Endothelial cell (in vitro differentiated cells): ENCODE measurements at regions not wholly inside any gene's neighbourhood (a gene's known extent, or its start where the extent isn't known, plus 50 kb on each side); places are given as distances from the start of the nearest gene placed in this dataset.

Experiments
- DNase-seq: peaks from one replicate; pipeline ENCODE4 v3.0.0; 2021; ENCODE audit warnings: low spot score
- H3K27ac Mint-ChIP-seq: one replicate; pipeline ENCODE4 v1.8.0; 2021; ENCODE audit warnings: mixed read lengths, inconsistent platforms; ENCODE audit not compliant: unreplicated experiment
- H3K27me3 Mint-ChIP-seq: one replicate; pipeline ENCODE4 v1.8.0; 2021; ENCODE audit warnings: mild to moderate bottlenecking, moderate library complexity, mixed read lengths, inconsistent platforms; ENCODE audit not compliant: unreplicated experiment
- H3K36me3 Mint-ChIP-seq: one replicate; pipeline ENCODE4 v1.8.0; 2021; ENCODE audit warnings: mild to moderate bottlenecking, low read depth, mixed read lengths, inconsistent platforms; ENCODE audit not compliant: unreplicated experiment
- H3K4me1 Mint-ChIP-seq: one replicate; pipeline ENCODE4 v1.8.0; 2021; ENCODE audit warnings: mild to moderate bottlenecking, mixed read lengths, inconsistent platforms; ENCODE audit not compliant: unreplicated experiment
- H3K4me3 Mint-ChIP-seq: one replicate; pipeline ENCODE4 v1.8.0; 2021; ENCODE audit warnings: mild to moderate bottlenecking, mixed read lengths, inconsistent platforms; ENCODE audit not compliant: unreplicated experiment
- H3K9me3 Mint-ChIP-seq: one replicate; pipeline ENCODE4 v1.8.0; 2021; ENCODE audit warnings: mixed read lengths, inconsistent platforms; ENCODE audit not compliant: unreplicated experiment
- CTCF ChIP-seq: fragments of 200-600 bp; sonication (generic); IDR thresholded peaks from one replicate; pipeline ENCODE4 v1.5.0; 2021; ENCODE audit warnings: antibody characterized with exemption; ENCODE audit not compliant: unreplicated experiment

- Mint-ChIP-seq H3K36me3 (peaks cover 4% of the 10 kb centered on the region), H3K9me3 (no peaks in the 10 kb centered on the region), H3K4me1 (peaks cover 15% of the 10 kb centered on the region), H3K27ac (peak overlapping the region; percentile 9), H3K27me3 (peaks cover 8% of the 10 kb centered on the region), H3K4me3 (no peak overlapping the region)
- TF ChIP-seq CTCF = no peak
- no peak for DNase-seq
Observed at GRCh38 chr17:36726199-36726598, 124.8 kb downstream of the MRM1 start.

- no peak for TF ChIP-seq CTCF
- Mint-ChIP-seq H3K27ac (no peak overlapping the region), H3K4me1 (peaks cover 12% of the 10 kb centered on the region), H3K9me3 (no peaks in the 10 kb centered on the region), H3K4me3 (no peak overlapping the region), H3K27me3 (peaks cover 6% of the 10 kb centered on the region), H3K36me3 (peaks cover 4% of the 10 kb centered on the region)
- no peak for DNase-seq
Observed at GRCh38 chr17:36727052-36727451, 125.7 kb downstream of the MRM1 start.

- Mint-ChIP-seq H3K4me3 (no peak overlapping the region), H3K9me3 (no peaks in the 10 kb centered on the region)
Observed at GRCh38 chr17:36727577-36727976, 126.2 kb downstream of the MRM1 start.

GRCh38 chr17:36728030-36728991 lies 126.9 kb downstream of the MRM1 start:
- no peak overlapping the region for H3K27ac Mint-ChIP-seq
- peaks cover 20% of the 10 kb centered on the region for H3K4me1 Mint-ChIP-seq
- H3K27me3 Mint-ChIP-seq = peaks cover 6% of the 10 kb centered on the region

More at GRCh38 chr17:36727577-36727976, 126.2 kb downstream of the MRM1 start:
- peaks cover 17% of the 10 kb centered on the region for H3K4me1 Mint-ChIP-seq
- no peak for DNase-seq
- TF ChIP-seq CTCF = no peak
- no peak overlapping the region for H3K27ac Mint-ChIP-seq
- H3K27me3 Mint-ChIP-seq = peaks cover 6% of the 10 kb centered on the region
- H3K36me3 Mint-ChIP-seq = peaks cover 4% of the 10 kb centered on the region

More at GRCh38 chr17:36728030-36728991, 126.9 kb downstream of the MRM1 start:
- DNase-seq = no peak
- TF ChIP-seq CTCF = no peak
- Mint-ChIP-seq H3K9me3 (no peaks in the 10 kb centered on the region), H3K4me3 (no peak overlapping the region), H3K36me3 (peaks cover 4% of the 10 kb centered on the region)
